SK-N-SH (cell line): ENCODE measurements at regions not wholly inside any gene's neighbourhood (a gene's known extent, or its start where the extent isn't known, plus 50 kb on each side); places are given as distances from the start of the nearest gene placed in this dataset.

Experiments used
- CTCF ChIA-PET: fragments of 300-600, 350-600 bp; formaldehyde crosslinking; extraction: SDS; loops from one replicate; lab custom pipeline; 2021; lab: Yijun Ruan, JAX
- POLR2A ChIA-PET: fragments of 350-600 bp; sonication (Branson Sonifier 250); formaldehyde crosslinking; extraction: SDS; loops from one replicate; lab custom pipeline; 2020; ENCODE audit warnings: antibody characterized with exemption, inconsistent platforms; lab: Yijun Ruan, JAX
- DNase-seq: peaks from one replicate; pipeline ENCODE4 v3.0.0; 2012
- H2AFZ ChIP-seq: fragments of 200-600 bp; sonication (generic); 2 replicates; pipeline ENCODE4 v1.8.1; 2016; ENCODE audit warnings: antibody characterized with exemption, mild to moderate bottlenecking, low read depth
- H3F3A ChIP-seq: fragments of 200-600 bp; sonication (generic); replicated peaks from 2 replicates; pipeline ENCODE3; 2016; ENCODE audit warnings: antibody characterized with exemption, mild to moderate bottlenecking; ENCODE audit not compliant: insufficient read depth
- H3K27ac ChIP-seq, 2 experiments: fragments of 200-500 bp in 1 of 2; fragments of 200-600 bp in 1 of 2; sonication (Bioruptor generic) in 1 of 2; sonication (generic), shearing (Covaris generic) in 1 of 2; 2 replicates each; pipeline versions ENCODE4 v1.5.1 to v1.6.1; 2014 to 2016; ENCODE audit warnings: low read depth in 2 of 2, inconsistent platforms in 1 of 2, low read length in 1 of 2, mild to moderate bottlenecking in 1 of 2, mixed read lengths in 1 of 2
- H3K27me3 ChIP-seq: fragments of 200-600 bp; sonication (generic), shearing (Covaris generic); 2 replicates; pipeline ENCODE4 v1.6.1; 2016; ENCODE audit warnings: mixed run types; ENCODE audit not compliant: insufficient read depth
- H3K36me3 ChIP-seq, 2 experiments: fragments of 200-500 bp in 1 of 2; fragments of 200-600 bp in 1 of 2; sonication (Bioruptor generic) in 1 of 2; sonication (generic) in 1 of 2; replicated peaks in 1 of 2; 2 replicates each; pipeline versions ENCODE3 to v1.5.1; 2014 to 2016; ENCODE audit warnings: low read length in 1 of 2, mild to moderate bottlenecking in 1 of 2; ENCODE audit not compliant: insufficient read depth in 2 of 2, control insufficient read depth in 1 of 2
- H3K4me1 ChIP-seq, 2 experiments: fragments of 200-500 bp in 1 of 2; fragments of 200-600 bp in 1 of 2; sonication (Bioruptor generic) in 1 of 2; sonication (generic), shearing (Covaris generic) in 1 of 2; 2 replicates each; pipeline versions ENCODE4 v1.5.1 to v1.6.1; 2014 to 2016; ENCODE audit warnings: low read depth in 1 of 2, low read length in 1 of 2, mixed run types in 1 of 2; ENCODE audit not compliant: insufficient read depth in 2 of 2, control insufficient read depth in 1 of 2
- H3K4me2 ChIP-seq: fragments of 200-600 bp; sonication (generic), shearing (Covaris generic); 2 replicates; pipeline ENCODE4 v1.6.1; 2017; ENCODE audit warnings: mixed run types
- H3K4me3 ChIP-seq, 2 experiments: fragments of 200-500 bp in 1 of 2; fragments of 200-600 bp in 1 of 2; sonication (Bioruptor generic) in 1 of 2; sonication (generic), shearing (Covaris generic) in 1 of 2; 2 replicates each; pipeline versions ENCODE4 v1.5.1 to v1.8.1; 2014 to 2016; ENCODE audit warnings: low read depth in 2 of 2, inconsistent platforms in 1 of 2, low read length in 1 of 2, mild to moderate bottlenecking in 1 of 2, mixed read lengths in 1 of 2, moderate library complexity in 1 of 2
- H3K79me2 ChIP-seq: fragments of 200-600 bp; sonication (generic); 2 replicates; pipeline ENCODE4 v1.8.1; 2017; ENCODE audit warnings: mild to moderate bottlenecking; ENCODE audit not compliant: insufficient read depth
- H3K9ac ChIP-seq: fragments of 200-600 bp; sonication (generic); 2 replicates; pipeline ENCODE4 v1.6.1; 2017; ENCODE audit warnings: mixed run types
- H3K9me2 ChIP-seq: fragments of 200-600 bp; sonication (generic); 2 replicates; pipeline ENCODE4 v1.6.1; 2017; ENCODE audit warnings: mixed run types
- H3K9me3 ChIP-seq: fragments of 200-600 bp; sonication (generic); 2 replicates; pipeline ENCODE4 v1.6.1; 2017; ENCODE audit warnings: mixed run types, mild to moderate bottlenecking, moderate library complexity
- H4K20me1 ChIP-seq: fragments of 200-600 bp; sonication (generic); 2 replicates; pipeline ENCODE4 v1.6.1; 2017; ENCODE audit warnings: mild to moderate bottlenecking, mixed run types; ENCODE audit not compliant: insufficient read depth
- EP300 ChIP-seq, 2 experiments: IDR thresholded peaks; 2 replicates each; pipeline versions ENCODE4 v1.4.0 to v1.6.1; 2012; ENCODE audit warnings: borderline replicate concordance in 1 of 2, low read depth in 1 of 2, low read length in 1 of 2
- FOSL2 ChIP-seq: IDR thresholded peaks from 2 replicates; pipeline ENCODE4 v1.4.0; 2012; ENCODE audit warnings: low read depth, mild to moderate bottlenecking, moderate library complexity, borderline replicate concordance
- FOXJ3 ChIP-seq: sonication (generic); formaldehyde crosslinking; IDR thresholded peaks from 2 replicates; pipeline ENCODE4 v1.5.1; 2020; ENCODE audit warnings: mild to moderate bottlenecking, missing genetic modification reagents
- GABPA ChIP-seq: IDR thresholded peaks from 2 replicates; pipeline ENCODE4 v1.4.0; 2012; ENCODE audit warnings: low read depth, mild to moderate bottlenecking
- IRF3 ChIP-seq: fragments of 150-350 bp; IDR thresholded peaks from 2 replicates; pipeline ENCODE4 v1.6.1; 2016; ENCODE audit warnings: mild to moderate bottlenecking, low read depth, low read length
- JUND ChIP-seq: IDR thresholded peaks from 2 replicates; pipeline ENCODE4 v1.4.0; 2012
- NRF1 ChIP-seq: IDR thresholded peaks from 2 replicates; pipeline ENCODE4 v1.6.1; 2012; ENCODE audit warnings: low read depth, mild to moderate bottlenecking, low read length
- PBX3 ChIP-seq: IDR thresholded peaks from 2 replicates; pipeline ENCODE4; 2012
- POLR2AphosphoS5 ChIP-seq: IDR thresholded peaks from 2 replicates; pipeline ENCODE4 v1.6.1; 2012; ENCODE audit warnings: low read depth, low read length
- RAD21 ChIP-seq: IDR thresholded peaks from 2 replicates; pipeline ENCODE4 v1.6.1; 2012; ENCODE audit warnings: mild to moderate bottlenecking, low read length
- RCOR1 ChIP-seq: fragments of 150-350 bp; IDR thresholded peaks from 2 replicates; pipeline ENCODE4 v1.6.1; 2017; ENCODE audit warnings: antibody characterized with exemption, low read length
- TEAD4 ChIP-seq: IDR thresholded peaks from 2 replicates; pipeline ENCODE4 v1.4.0; 2012; ENCODE audit warnings: mild to moderate bottlenecking, borderline replicate concordance; ENCODE audit not compliant: insufficient read depth
- WGBS: methylation state at CpG from one replicate; pipeline ENCODE4 v1.1.6; 2017; ENCODE audit warnings: low lambda C conversion rate; 5-methylcytosine and 5-hydroxymethylcytosine counted together
- TF ChIP-seq, protein P1 (sequence below): IDR thresholded peaks from 2 replicates; pipeline ENCODE4 v1.4.0; 2012; ENCODE audit warnings: low read depth
- TF ChIP-seq, protein P2 (sequence below): IDR thresholded peaks from 2 replicates; pipeline ENCODE4 v1.4.0; 2012; ENCODE audit warnings: low read depth, borderline replicate concordance
- TF ChIP-seq, protein P3 (sequence below): fragments of 200-600 bp; sonication (generic); IDR thresholded peaks from 2 replicates; pipeline ENCODE4 v1.6.1; 2017; ENCODE audit warnings: antibody characterized with exemption, mild to moderate bottlenecking, moderate library complexity

DNA sequence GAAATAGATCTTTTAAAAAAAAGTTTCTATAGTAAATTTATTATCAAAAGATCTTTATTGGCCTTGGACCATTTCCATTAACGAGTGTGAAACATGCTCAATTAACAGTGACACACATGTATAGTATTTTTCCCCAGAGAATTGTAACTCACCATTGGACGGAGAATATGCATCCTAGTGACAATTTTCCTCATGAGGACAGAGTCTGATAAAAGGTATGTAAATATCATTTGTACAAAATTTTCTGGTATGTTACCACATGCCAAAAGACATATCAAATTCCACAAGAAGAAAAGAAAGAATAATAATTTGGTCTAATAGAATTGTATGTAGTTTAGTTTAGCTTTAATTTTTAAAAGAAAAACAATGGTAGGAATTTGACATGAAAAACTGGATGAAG is 1096.0 kb upstream of the FLRT2 start:
- H3K4me3 ChIP-seq: no peak overlapping the region
- no peak overlapping the region for H3K27ac ChIP-seq
- no peaks in the 10 kb centered on the region for H3K36me3 ChIP-seq
- H3K4me2 ChIP-seq: no peak overlapping the region
- no peak for DNase-seq
- H3K79me2 ChIP-seq: no peaks in the 10 kb centered on the region
- ChIA-PET POLR2A (no interaction called here), CTCF (no interaction called here)
- no peak overlapping the region for H3K9ac ChIP-seq
- H3F3A ChIP-seq: no peaks in the 10 kb centered on the region
- no peak overlapping the region for H2AFZ ChIP-seq
- H3K4me1 ChIP-seq: no peaks in the 10 kb centered on the region
- H3K9me2 ChIP-seq: no peaks in the 10 kb centered on the region
- 8% methylated on average over 2 of the region's 2 CpGs for WGBS
- no peaks in the 10 kb centered on the region for H4K20me1 ChIP-seq
- 0 out of 2 replicates have a peak, but pooled peaks cover 4% of the 10 kb centered on the region for H3K27me3 ChIP-seq
- TF ChIP-seq POLR2AphosphoS5: no peak
- TF ChIP-seq RCOR1: no peak
- TF ChIP-seq, all 33 proteins: peak for 0
- H3K9me3 ChIP-seq: no peaks in the 10 kb centered on the region

- ChIA-PET CTCF (interaction anchor here (0.6 to 0.7 kb wide), 2 partner anchors 1021 to 1123 kb away, joined by 3 read pairs; no protein-coding TSS in a partner anchor), POLR2A (no interaction called here)
- no peak overlapping the region for H3K9ac ChIP-seq
- no peaks in the 10 kb centered on the region for H3K4me1 ChIP-seq
- DNase-seq: no peak
- H3K79me2 ChIP-seq: no peaks in the 10 kb centered on the region
- no peaks in the 10 kb centered on the region for H3K36me3 ChIP-seq
- TF ChIP-seq JUND (no peak), GABPA (no peak)
- TF ChIP-seq, protein P1, sequence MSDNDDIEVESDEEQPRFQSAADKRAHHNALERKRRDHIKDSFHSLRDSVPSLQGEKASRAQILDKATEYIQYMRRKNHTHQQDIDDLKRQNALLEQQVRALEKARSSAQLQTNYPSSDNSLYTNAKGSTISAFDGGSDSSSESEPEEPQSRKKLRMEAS: no peak
- H3F3A ChIP-seq: no peaks in the 10 kb centered on the region
- no peaks in the 10 kb centered on the region for H4K20me1 ChIP-seq
- WGBS: 10% methylated on average over 1 of the region's 1 CpG
- H2AFZ ChIP-seq: no peak overlapping the region
- H3K9me3 ChIP-seq: no peaks in the 10 kb centered on the region
- no peaks in the 10 kb centered on the region for H3K9me2 ChIP-seq
- H3K4me3 ChIP-seq: no peak overlapping the region
- H3K27ac ChIP-seq: no peak overlapping the region
- H3K27me3 ChIP-seq: 0 out of 2 replicates have a peak, but pooled peaks cover 4% of the 10 kb centered on the region
- no peak overlapping the region for H3K4me2 ChIP-seq
These were observed 1094.1 kb upstream of the FLRT2 start for GRCh38 chr14:84435820-84436324.

GRCh38 chr14:84436528-84436927 is 1093.4 kb upstream of the FLRT2 start:
- H3K4me3 ChIP-seq: no peak overlapping the region
- H3K36me3 ChIP-seq: no peaks in the 10 kb centered on the region
- H3K79me2 ChIP-seq: no peaks in the 10 kb centered on the region
- no peak overlapping the region for H2AFZ ChIP-seq
- H3K9me3 ChIP-seq: no peaks in the 10 kb centered on the region
- H3K4me1 ChIP-seq: no peaks in the 10 kb centered on the region
- CTCF ChIA-PET: interaction anchor here (0.6 kb wide), 1 partner anchor 1124 kb away, joined by 3 read pairs; no protein-coding TSS in a partner anchor
- no peak overlapping the region for H3K9ac ChIP-seq
- H3K9me2 ChIP-seq: no peaks in the 10 kb centered on the region
- no peak overlapping the region for H3K4me2 ChIP-seq
- POLR2A ChIA-PET: no interaction called here
- DNase-seq: no peak
- H3K27ac ChIP-seq: no peak overlapping the region
- H4K20me1 ChIP-seq: no peaks in the 10 kb centered on the region
- 0% methylated on average over 2 of the region's 2 CpGs for WGBS
- H3F3A ChIP-seq: no peaks in the 10 kb centered on the region
- H3K27me3 ChIP-seq: 0 out of 2 replicates have a peak, but pooled peaks cover 4% of the 10 kb centered on the region
- TF ChIP-seq FOXJ3 (CRISPR knock-in tag): no peak
- no peak for TF ChIP-seq JUND
- TF ChIP-seq TEAD4: no peak
- TF ChIP-seq RCOR1: no peak
- no peak for TF ChIP-seq RAD21
- no peak for TF ChIP-seq FOSL2
- no peak for TF ChIP-seq PBX3
- TF ChIP-seq, protein P2, sequence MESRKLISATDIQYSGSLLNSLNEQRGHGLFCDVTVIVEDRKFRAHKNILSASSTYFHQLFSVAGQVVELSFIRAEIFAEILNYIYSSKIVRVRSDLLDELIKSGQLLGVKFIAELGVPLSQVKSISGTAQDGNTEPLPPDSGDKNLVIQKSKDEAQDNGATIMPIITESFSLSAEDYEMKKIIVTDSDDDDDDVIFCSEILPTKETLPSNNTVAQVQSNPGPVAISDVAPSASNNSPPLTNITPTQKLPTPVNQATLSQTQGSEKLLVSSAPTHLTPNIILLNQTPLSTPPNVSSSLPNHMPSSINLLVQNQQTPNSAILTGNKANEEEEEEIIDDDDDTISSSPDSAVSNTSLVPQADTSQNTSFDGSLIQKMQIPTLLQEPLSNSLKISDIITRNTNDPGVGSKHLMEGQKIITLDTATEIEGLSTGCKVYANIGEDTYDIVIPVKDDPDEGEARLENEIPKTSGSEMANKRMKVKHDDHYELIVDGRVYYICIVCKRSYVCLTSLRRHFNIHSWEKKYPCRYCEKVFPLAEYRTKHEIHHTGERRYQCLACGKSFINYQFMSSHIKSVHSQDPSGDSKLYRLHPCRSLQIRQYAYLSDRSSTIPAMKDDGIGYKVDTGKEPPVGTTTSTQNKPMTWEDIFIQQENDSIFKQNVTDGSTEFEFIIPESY: no peak
- no peak for TF ChIP-seq NRF1
- no peak for TF ChIP-seq IRF3
- TF ChIP-seq, protein P3, sequence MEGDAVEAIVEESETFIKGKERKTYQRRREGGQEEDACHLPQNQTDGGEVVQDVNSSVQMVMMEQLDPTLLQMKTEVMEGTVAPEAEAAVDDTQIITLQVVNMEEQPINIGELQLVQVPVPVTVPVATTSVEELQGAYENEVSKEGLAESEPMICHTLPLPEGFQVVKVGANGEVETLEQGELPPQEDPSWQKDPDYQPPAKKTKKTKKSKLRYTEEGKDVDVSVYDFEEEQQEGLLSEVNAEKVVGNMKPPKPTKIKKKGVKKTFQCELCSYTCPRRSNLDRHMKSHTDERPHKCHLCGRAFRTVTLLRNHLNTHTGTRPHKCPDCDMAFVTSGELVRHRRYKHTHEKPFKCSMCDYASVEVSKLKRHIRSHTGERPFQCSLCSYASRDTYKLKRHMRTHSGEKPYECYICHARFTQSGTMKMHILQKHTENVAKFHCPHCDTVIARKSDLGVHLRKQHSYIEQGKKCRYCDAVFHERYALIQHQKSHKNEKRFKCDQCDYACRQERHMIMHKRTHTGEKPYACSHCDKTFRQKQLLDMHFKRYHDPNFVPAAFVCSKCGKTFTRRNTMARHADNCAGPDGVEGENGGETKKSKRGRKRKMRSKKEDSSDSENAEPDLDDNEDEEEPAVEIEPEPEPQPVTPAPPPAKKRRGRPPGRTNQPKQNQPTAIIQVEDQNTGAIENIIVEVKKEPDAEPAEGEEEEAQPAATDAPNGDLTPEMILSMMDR: no peak
- no peak for TF ChIP-seq EP300 (IDR thresholded peaks at IDR 0.05; ENCODE audit: borderline replicate concordance in 1 of 2, low read depth in 1 of 2, low read length in 1 of 2)
